Stomach (tissue), 8 donors: ENCODE measurements at regions not wholly inside any gene's neighbourhood (a gene's known extent, or its start where the extent isn't known, plus 50 kb on each side); places are given as distances from the start of the nearest gene placed in this dataset.

ENCODE experiments used
- DNase-seq, 2 donors: peaks; one replicate each; pipeline versions ENCODE4 v3.0.0 to v3.0.0-alpha.2; 2013 to 2019
- H3K27ac ChIP-seq, 5 donors: fragments of 200-600 bp in 4 of 5; sonication (generic) in 4 of 5; one replicate each; pipeline ENCODE4 v1.5.1; 2013 to 2019; ENCODE audit warnings: mild to moderate bottlenecking in 1 of 5, moderate library complexity in 1 of 5
- H3K27me3 ChIP-seq, 3 donors: fragments of 200-600 bp; sonication (generic); one replicate each; pipeline ENCODE4 v1.5.1; 2017 to 2019; ENCODE audit warnings: mixed run types in 1 of 3
- H3K36me3 ChIP-seq, 4 donors: fragments of 200-600 bp; sonication (generic); 1 replicate in 3 of 4; 2 replicates in 1 of 4; pipeline ENCODE4 v1.5.1; 2016 to 2019
- H3K4me1 ChIP-seq, 4 donors: fragments of 200-600 bp; sonication (generic); one replicate each; pipeline ENCODE4 v1.5.1; 2016 to 2019
- H3K4me3 ChIP-seq, 4 donors: fragments of 200-600 bp; sonication (generic) in 3 of 4; one replicate each; pipeline ENCODE4 v1.5.1; 2016 to 2019; ENCODE audit warnings: mild to moderate bottlenecking in 1 of 4
- H3K9me3 ChIP-seq, 4 donors: fragments of 200-600 bp; sonication (generic); one replicate each; pipeline ENCODE4 v1.5.1; 2016 to 2019
- EP300 ChIP-seq: sonication (generic); formaldehyde crosslinking; IDR thresholded peaks from one replicate; pipeline ENCODE4 v1.6.1; 2017; ENCODE audit warnings: antibody characterized with exemption
- POLR2A ChIP-seq, 4 donors: fragments of 450-650 bp; IDR thresholded peaks; one replicate each; pipeline ENCODE4 v1.6.1; 2016; ENCODE audit warnings: antibody characterized with exemption in 4 of 4, control low read depth in 2 of 4, mild to moderate bottlenecking in 1 of 4, moderate library complexity in 1 of 4
- POLR2AphosphoS5 ChIP-seq, 3 donors: sonication (generic); formaldehyde crosslinking; IDR thresholded peaks; one replicate each; pipeline ENCODE4 v1.6.1; 2016; ENCODE audit warnings: antibody characterized with exemption in 3 of 3
- WGBS, 5 donors: extraction: QIAGEN DNeasy Blood & Tissue Kit in 3 of 5; methylation state at CpG; one replicate each; pipeline versions ENCODE4 v1.1.5 to v1.1.7; 2013 to 2018; 5-methylcytosine and 5-hydroxymethylcytosine counted together
- intact Hi-C: fragments of 100-400 bp; cut with DNase I; formaldehyde crosslinking; loops from one replicate; pipeline ENCODE4 v1.15.1; 2023; ENCODE audit warnings: low total_unique reads
- TF ChIP-seq, protein P1 (sequence below), 7 experiments: fragments of 450-650 bp in 4 of 7; fragments of 200-600 bp in 3 of 7; sonication (generic) in 3 of 7; IDR thresholded peaks; one replicate each; pipeline ENCODE4 v1.5.1; 2016 to 2019; ENCODE audit warnings: antibody characterized with exemption in 7 of 7, control low read depth in 2 of 7, mild to moderate bottlenecking in 1 of 7
- donor health status: healthy with polysubstance abuse.
- donor health status: Bipolar disorder and iron deficiency.
- donor health status: healthy.

DNA sequence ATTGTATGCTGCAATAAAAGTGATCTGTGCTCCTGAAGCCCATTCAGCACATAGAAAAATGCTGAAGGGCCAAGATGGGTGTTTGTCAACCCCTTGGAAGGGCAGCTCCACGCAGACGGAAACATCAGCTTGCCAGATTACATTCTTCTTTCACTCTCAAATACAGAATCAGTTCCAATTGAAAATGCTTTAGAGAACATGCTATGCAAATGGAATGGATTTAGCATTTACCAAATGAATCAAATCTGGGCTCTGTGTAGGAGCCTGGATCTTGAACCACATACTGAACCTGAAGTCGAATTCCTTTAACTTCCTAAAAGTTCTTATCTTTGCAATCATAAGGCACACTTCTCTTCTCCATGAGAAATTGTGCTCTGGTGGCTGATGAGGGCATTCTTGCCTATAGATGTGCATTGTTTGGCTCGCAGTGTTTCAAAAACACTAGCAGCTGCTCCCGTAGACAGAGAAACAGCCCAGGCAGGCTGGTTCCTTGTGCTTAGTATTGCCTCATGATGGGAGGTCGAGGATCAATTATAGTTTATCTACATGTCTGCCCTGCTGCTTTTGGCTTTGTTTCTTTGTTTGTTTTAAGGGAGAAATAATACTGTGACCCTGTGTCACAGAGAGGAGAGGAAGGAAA is 489.8 kb upstream of the FLRT2 start:
- peak in 1 of 2 donors; percentile 23 for DNase-seq
- Histone ChIP-seq H3K4me3 (no peak overlapping the region), H3K4me1 (peaks cover 0 to 11% (median 3%) of the 10 kb centered on the region in 4 donors), H3K36me3 (no peaks in the 10 kb centered on the region), H3K9me3 (no peaks in the 10 kb centered on the region), H3K27ac (no peak overlapping the region), H3K27me3 (no peaks in the 10 kb centered on the region)
- WGBS, 5 donors = 18 to 41% (median 25%) methylated on average over 6 of the region's 6 CpGs
- TF ChIP-seq, protein P1, sequence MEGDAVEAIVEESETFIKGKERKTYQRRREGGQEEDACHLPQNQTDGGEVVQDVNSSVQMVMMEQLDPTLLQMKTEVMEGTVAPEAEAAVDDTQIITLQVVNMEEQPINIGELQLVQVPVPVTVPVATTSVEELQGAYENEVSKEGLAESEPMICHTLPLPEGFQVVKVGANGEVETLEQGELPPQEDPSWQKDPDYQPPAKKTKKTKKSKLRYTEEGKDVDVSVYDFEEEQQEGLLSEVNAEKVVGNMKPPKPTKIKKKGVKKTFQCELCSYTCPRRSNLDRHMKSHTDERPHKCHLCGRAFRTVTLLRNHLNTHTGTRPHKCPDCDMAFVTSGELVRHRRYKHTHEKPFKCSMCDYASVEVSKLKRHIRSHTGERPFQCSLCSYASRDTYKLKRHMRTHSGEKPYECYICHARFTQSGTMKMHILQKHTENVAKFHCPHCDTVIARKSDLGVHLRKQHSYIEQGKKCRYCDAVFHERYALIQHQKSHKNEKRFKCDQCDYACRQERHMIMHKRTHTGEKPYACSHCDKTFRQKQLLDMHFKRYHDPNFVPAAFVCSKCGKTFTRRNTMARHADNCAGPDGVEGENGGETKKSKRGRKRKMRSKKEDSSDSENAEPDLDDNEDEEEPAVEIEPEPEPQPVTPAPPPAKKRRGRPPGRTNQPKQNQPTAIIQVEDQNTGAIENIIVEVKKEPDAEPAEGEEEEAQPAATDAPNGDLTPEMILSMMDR (IDR thresholded peaks at IDR 0.05) = no peak
- TF ChIP-seq EP300 = no peak
- TF ChIP-seq POLR2AphosphoS5 (IDR thresholded peaks at IDR 0.05) = no peak
- no peak for TF ChIP-seq POLR2A (IDR thresholded peaks at IDR 0.05)
- intact Hi-C loops = no loop called here

DNA sequence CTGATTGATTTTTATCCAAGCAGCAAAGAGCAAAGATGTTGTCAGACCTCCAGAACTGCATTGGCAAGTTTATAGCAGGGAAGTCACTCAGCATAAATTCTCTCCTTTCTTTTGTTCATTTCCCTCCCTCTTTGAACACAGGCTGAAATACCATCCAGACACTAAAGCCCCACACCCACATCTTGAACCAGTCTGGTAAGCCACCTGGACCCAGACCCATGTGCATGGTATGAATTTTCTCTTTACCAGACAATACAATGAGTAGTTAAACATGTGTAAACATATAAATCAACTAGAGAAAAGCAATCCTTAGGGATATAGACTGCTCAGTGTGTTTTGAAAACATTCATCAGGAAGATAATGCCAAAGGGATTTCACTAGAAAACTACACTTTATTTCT is 488.3 kb upstream of the FLRT2 start:
- Histone ChIP-seq H3K4me1 (peaks cover 0 to 11% (median 3%) of the 10 kb centered on the region in 4 donors), H3K36me3 (no peaks in the 10 kb centered on the region), H3K27ac (no peak overlapping the region), H3K27me3 (no peaks in the 10 kb centered on the region), H3K4me3 (no peak overlapping the region), H3K9me3 (no peaks in the 10 kb centered on the region)
- TF ChIP-seq POLR2A (IDR thresholded peaks at IDR 0.05) (no peak), EP300 (no peak), POLR2AphosphoS5 (IDR thresholded peaks at IDR 0.05) (no peak)
- TF ChIP-seq, protein P1 (IDR thresholded peaks at IDR 0.05) = no peak
- intact Hi-C loops = no loop called here
- no peak for DNase-seq

DNA sequence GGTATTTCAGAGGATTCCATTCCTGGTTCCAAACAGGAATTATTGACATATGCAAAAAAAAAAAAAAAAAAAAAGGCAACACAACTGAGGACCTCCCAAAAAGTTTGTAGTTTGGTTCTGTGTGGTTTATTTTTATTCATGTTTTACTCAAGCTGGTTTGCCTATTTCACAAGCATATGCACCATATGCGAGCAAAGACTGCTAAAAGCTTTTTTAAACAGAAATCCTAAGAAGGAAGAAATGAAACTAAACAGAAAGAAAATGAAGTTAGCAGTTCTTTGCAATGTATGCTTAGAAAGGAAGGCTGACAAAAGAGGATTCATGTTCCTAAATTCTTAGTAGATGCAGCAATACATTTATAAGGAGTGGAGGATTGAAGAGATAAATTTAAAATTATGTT is 487.6 kb upstream of the FLRT2 start:
- DNase-seq = no peak
- no peaks in the 10 kb centered on the region for H3K9me3 ChIP-seq
- intact Hi-C loops = no loop called here
- peaks cover 0 to 11% (median 3%) of the 10 kb centered on the region in 4 donors for H3K4me1 ChIP-seq
- no peak overlapping the region for H3K27ac ChIP-seq
- WGBS, 5 donors = 65 to 85% (median 73%) methylated on average over 1 of the region's 1 CpG
- TF ChIP-seq POLR2AphosphoS5 (IDR thresholded peaks at IDR 0.05) = no peak
- TF ChIP-seq, protein P1 (IDR thresholded peaks at IDR 0.05) = no peak
- TF ChIP-seq POLR2A (IDR thresholded peaks at IDR 0.05) = no peak
- no peak for TF ChIP-seq EP300
- H3K4me3 ChIP-seq = no peak overlapping the region
- no peaks in the 10 kb centered on the region for H3K27me3 ChIP-seq
- H3K36me3 ChIP-seq = no peaks in the 10 kb centered on the region

DNA sequence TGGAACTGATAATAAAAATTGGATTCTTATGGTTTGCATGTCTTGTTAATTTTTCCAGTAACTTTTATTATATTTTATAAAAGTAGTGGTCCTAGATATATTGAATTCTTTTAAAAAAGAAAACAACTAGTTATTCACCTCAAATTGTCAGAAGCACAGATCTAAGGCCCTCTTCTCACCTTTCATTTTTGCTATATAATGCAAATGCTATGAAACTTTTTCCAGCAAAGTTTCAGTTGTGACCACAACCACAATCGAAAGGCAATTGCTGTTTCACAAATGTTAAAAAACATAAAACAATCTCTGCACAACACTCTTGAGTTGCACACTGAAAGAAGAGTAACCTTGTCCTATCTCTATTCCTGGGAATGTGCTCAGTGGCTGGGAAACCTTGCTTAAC is 479.8 kb upstream of the FLRT2 start:
- no peak for DNase-seq
- Histone ChIP-seq H3K4me1 (no peaks in the 10 kb centered on the region), H3K36me3 (no peaks in the 10 kb centered on the region), H3K27me3 (no peaks in the 10 kb centered on the region), H3K27ac (no peak overlapping the region), H3K4me3 (no peak overlapping the region), H3K9me3 (peaks cover 0 to 15% (median 8%) of the 10 kb centered on the region in 4 donors)
- intact Hi-C loops = no loop called here
- WGBS, 5 donors = 80 to 93% (median 85%) methylated on average over 1 of the region's 1 CpG
- TF ChIP-seq EP300 (no peak), POLR2AphosphoS5 (IDR thresholded peaks at IDR 0.05) (no peak), POLR2A (IDR thresholded peaks at IDR 0.05) (no peak)
- TF ChIP-seq, protein P1 (IDR thresholded peaks at IDR 0.05) = no peak
